ENCODE measurements at regions not wholly inside any gene's neighbourhood (a gene's known extent, or its start where the extent isn't known, plus 50 kb on each side); places are given as distances from the start of the nearest gene placed in this dataset.

- 70 to 72% methylated on average over 4 of the region's 4 CpGs for WGBS, 2 donors
- Histone ChIP-seq H3K36me3 (ENCODE audit: low read depth, missing control alignments) (no peaks in the 10 kb centered on the region), H3K9me3 (no peaks in the 10 kb centered on the region), H3K27me3 (no peaks in the 10 kb centered on the region), H3K27ac (no peak overlapping the region), H3K4me3 (no peak overlapping the region), H3K4me1 (peaks cover 6% of the 10 kb centered on the region)
- DNase-seq: peak; percentile 32
- intact Hi-C loops (cut with DNase I; ENCODE audit: low total_unique reads): no loop called here
- TF ChIP-seq CTCF (IDR thresholded peaks at IDR 0.05) (no peak), POLR2A (IDR thresholded peaks at IDR 0.05) (no peak)
These were observed 481.5 kb upstream of the KLF6 start for GRCh38 chr10:4266416-4267085.

DNA sequence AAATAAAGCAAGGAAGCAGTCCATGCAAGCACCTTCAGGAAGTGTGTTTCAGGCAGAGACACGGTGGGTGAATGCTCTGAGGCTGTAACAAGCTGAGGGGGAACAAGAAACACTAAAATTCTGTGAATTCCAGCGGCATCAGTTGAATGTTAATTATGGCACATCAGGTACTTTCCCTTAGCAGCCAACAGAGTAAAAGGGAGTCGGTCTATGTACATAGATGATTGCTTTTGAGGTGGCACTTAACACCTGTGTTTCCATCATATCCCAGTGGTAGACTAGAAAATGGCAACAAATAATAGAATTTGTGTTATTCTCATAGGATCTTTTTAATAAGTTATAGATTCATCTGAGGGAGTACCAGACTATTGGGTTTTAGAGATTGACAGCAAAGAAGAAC is 481.0 kb upstream of the KLF6 start:
- Histone ChIP-seq H3K4me1 (peaks cover 7% of the 10 kb centered on the region), H3K27me3 (no peaks in the 10 kb centered on the region), H3K4me3 (no peak overlapping the region), H3K36me3 (ENCODE audit: low read depth, missing control alignments) (no peaks in the 10 kb centered on the region), H3K27ac (no peak overlapping the region), H3K9me3 (no peaks in the 10 kb centered on the region)
- no peak for DNase-seq
- intact Hi-C loops (cut with DNase I; ENCODE audit: low total_unique reads): no loop called here
- WGBS, 2 donors: 84 to 94% methylated on average over 3 of the region's 3 CpGs
- TF ChIP-seq CTCF (IDR thresholded peaks at IDR 0.05) (no peak), POLR2A (IDR thresholded peaks at IDR 0.05) (no peak)

GRCh38 chr10:4264209-4264865 is 479.3 kb upstream of the KLF6 start:
- H3K4me1 ChIP-seq: peaks cover 9% of the 10 kb centered on the region
- H3K9me3 ChIP-seq: no peaks in the 10 kb centered on the region
- no peaks in the 10 kb centered on the region for H3K27me3 ChIP-seq
- H3K4me3 ChIP-seq: no peak overlapping the region
- intact Hi-C loops (cut with DNase I; ENCODE audit: low total_unique reads): no loop called here
- TF ChIP-seq CTCF (IDR thresholded peaks at IDR 0.05) (no peak), POLR2A (IDR thresholded peaks at IDR 0.05) (no peak)
- no peak overlapping the region for H3K27ac ChIP-seq
- WGBS, 2 donors: 73 to 81% methylated on average over 8 of the region's 8 CpGs
- DNase-seq: no peak
- no peaks in the 10 kb centered on the region for H3K36me3 ChIP-seq (ENCODE audit: low read depth, missing control alignments)

DNA sequence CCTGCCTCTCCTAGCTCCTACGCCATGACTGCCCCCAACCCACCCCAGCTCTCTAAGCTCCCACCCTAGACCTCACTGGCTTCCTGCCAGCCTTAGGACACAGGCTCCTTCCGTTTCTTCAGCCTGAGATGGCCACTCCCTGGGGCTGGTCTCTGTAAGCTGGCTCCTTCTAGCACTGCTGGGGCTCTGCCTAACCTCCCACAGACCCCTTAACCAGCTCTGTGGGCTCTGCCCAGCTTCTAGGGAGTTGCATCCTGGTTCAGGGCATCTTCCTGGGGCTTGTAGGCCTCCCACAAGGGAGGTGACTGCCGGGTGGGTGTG is 478.6 kb upstream of the KLF6 start:
- 58 to 59% methylated on average over 2 to 3 of the region's 3 CpGs for WGBS, 2 donors
- DNase-seq: no peak
- intact Hi-C loops (cut with DNase I; ENCODE audit: low total_unique reads): no loop called here
- Histone ChIP-seq H3K27ac (no peak overlapping the region), H3K4me1 (peaks cover 9% of the 10 kb centered on the region), H3K4me3 (no peak overlapping the region), H3K9me3 (no peaks in the 10 kb centered on the region), H3K27me3 (no peaks in the 10 kb centered on the region), H3K36me3 (ENCODE audit: low read depth, missing control alignments) (no peaks in the 10 kb centered on the region)
- TF ChIP-seq CTCF (IDR thresholded peaks at IDR 0.05): no peak
- no peak for TF ChIP-seq POLR2A (IDR thresholded peaks at IDR 0.05)

All from testis (tissue), 2 donors.